Right lobe of liver (tissue), 6 donors: ENCODE measurements at regions not wholly inside any gene's neighbourhood (a gene's known extent, or its start where the extent isn't known, plus 50 kb on each side); places are given as distances from the start of the nearest gene placed in this dataset.

Source experiments
- ATAC-seq, 4 donors: fragments of 200-7000 bp; cut with Tn5 transposase; one replicate each; pipeline ENCODE4 v1.9.1; 2020; ENCODE audit warnings: mild to moderate bottlenecking in 4 of 4, moderate library complexity in 4 of 4
- DNase-seq, 3 donors: peaks; one replicate each; pipeline ENCODE4 v3.0.0-alpha.2; 2020
- H3K27ac ChIP-seq, 3 donors: fragments of 200-600 bp; one replicate each; pipeline ENCODE4 v1.8.0; 2022
- H3K27me3 ChIP-seq, 2 donors: fragments of 200-600 bp; one replicate each; pipeline ENCODE4 v1.8.0; 2022
- H3K36me3 ChIP-seq, 4 donors: fragments of 200-600 bp; sonication (generic) in 1 of 4; one replicate each; pipeline versions ENCODE4 v1.5.1 to v1.8.0; 2017 to 2022; ENCODE audit warnings: control low read depth in 1 of 4
- H3K4me1 ChIP-seq, 4 donors: fragments of 200-600 bp; sonication (generic) in 1 of 4; one replicate each; pipeline versions ENCODE4 v1.5.1 to v1.8.0; 2017 to 2022; ENCODE audit warnings: control low read depth in 1 of 4
- H3K4me3 ChIP-seq, 3 donors: fragments of 200-600 bp; one replicate each; pipeline ENCODE4 v1.8.0; 2022
- H3K9me3 ChIP-seq, 4 donors: fragments of 200-600 bp; sonication (generic) in 1 of 4; one replicate each; pipeline versions ENCODE4 v1.5.1 to v1.8.0; 2017 to 2022; ENCODE audit warnings: control low read depth in 1 of 4
- POLR2A ChIP-seq: fragments of 450-650 bp; IDR thresholded peaks from one replicate; pipeline ENCODE4 v1.6.1; 2017; ENCODE audit warnings: antibody characterized with exemption, mild to moderate bottlenecking
- whole genome bisulfite sequencing: methylation state at CpG from one replicate; pipeline ENCODE4 v1.1.6; 2018; ENCODE audit warnings: low coverage, low lambda C conversion rate; ENCODE audit not compliant: insufficient coverage; ENCODE audit errors: missing lambda C conversion rate; 5-methylcytosine and 5-hydroxymethylcytosine counted together
- intact Hi-C, 2 donors: fragments of 100-400 bp; cut with DNase I; formaldehyde crosslinking; loops; one replicate each; pipeline versions ENCODE4 v1.11.2 to v1.14.1; 2022
- TF ChIP-seq, protein P1 (sequence below), 4 donors: fragments of 200-600 bp in 3 of 4; fragments of 450-650 bp in 1 of 4; IDR thresholded peaks; one replicate each; pipeline versions ENCODE4 v1.5.1 to v1.8.0; 2016 to 2022; ENCODE audit warnings: antibody characterized with exemption in 4 of 4, mild to moderate bottlenecking in 2 of 4
- donor health status: DM: no; HTN: yes; CAD: no.
- donor health status: DM: no; HTN: no; CAD: no.
- donor health status: DM: no; HTN: no; CAD: no.
- donor health status: DM: no; HTN: yes; CAD: no.
- donor health status: DM: no; HTN: yes; CAD: no.

DNA sequence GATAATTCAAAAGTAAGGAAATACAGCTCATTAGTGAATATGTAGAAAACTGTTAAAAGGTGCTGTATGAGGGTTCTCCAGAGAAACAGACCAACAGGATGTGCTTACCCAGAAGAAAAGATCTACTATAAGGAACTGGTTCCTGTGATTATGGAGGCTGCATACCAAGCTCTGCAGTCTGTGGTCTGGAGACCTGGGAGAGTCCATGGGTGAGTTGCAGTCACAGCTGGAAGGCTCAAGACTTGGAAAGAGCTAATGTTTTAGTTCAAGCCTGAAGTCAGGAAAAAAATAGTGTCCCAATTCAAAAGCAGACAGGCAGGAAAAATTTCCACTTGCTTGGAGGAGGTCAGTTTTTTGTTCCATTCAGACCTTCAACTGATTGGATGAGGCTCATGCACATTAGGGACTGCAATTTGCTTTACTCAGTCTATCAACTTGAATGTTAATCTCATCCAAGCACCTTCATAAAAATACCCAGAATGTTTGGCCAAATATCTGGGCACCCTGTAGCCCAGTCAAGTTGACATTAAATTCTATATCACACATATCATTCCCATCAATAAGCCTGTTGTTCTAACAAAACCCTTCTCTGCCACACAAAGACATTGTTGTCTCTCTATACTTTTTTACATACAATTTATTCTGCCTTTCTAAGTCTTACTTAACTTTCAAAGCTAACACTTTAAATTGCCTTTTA, 197.9 kb upstream of the KLF6 start:
- no peak for DNase-seq
- H3K4me3 ChIP-seq, result no peak overlapping the region
- TF ChIP-seq, protein P1, sequence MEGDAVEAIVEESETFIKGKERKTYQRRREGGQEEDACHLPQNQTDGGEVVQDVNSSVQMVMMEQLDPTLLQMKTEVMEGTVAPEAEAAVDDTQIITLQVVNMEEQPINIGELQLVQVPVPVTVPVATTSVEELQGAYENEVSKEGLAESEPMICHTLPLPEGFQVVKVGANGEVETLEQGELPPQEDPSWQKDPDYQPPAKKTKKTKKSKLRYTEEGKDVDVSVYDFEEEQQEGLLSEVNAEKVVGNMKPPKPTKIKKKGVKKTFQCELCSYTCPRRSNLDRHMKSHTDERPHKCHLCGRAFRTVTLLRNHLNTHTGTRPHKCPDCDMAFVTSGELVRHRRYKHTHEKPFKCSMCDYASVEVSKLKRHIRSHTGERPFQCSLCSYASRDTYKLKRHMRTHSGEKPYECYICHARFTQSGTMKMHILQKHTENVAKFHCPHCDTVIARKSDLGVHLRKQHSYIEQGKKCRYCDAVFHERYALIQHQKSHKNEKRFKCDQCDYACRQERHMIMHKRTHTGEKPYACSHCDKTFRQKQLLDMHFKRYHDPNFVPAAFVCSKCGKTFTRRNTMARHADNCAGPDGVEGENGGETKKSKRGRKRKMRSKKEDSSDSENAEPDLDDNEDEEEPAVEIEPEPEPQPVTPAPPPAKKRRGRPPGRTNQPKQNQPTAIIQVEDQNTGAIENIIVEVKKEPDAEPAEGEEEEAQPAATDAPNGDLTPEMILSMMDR (IDR thresholded peaks at IDR 0.05), result no peak
- no peak for TF ChIP-seq POLR2A
- H3K9me3 ChIP-seq, result no peaks in the 10 kb centered on the region
- H3K27me3 ChIP-seq, result no peaks in the 10 kb centered on the region
- no peaks in the 10 kb centered on the region for H3K36me3 ChIP-seq
- intact Hi-C loops, result no loop called here
- H3K4me1 ChIP-seq, result no peaks in the 10 kb centered on the region
- no peak for ATAC-seq
- no peak overlapping the region for H3K27ac ChIP-seq

DNA sequence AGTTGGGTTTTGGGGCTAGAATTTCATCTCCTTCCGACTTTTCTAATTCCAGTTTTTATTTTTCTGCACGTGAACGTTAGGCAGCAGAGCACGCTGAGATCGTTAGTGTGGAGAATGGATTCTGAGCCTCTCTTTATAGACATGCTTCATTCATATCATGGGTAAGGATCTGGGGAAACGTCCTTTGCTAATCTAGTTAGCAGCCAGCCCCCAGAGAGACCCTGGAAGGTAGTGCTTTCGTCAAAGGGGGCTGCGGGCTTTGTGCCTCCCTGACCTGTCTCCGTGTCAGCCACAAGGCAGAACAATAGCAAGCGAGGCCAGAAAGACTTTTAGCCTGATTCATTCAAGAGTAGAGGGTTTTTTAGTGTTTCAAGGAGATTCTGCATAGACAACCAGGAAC, 196.3 kb upstream of the KLF6 start:
- ATAC-seq (no peak), DNase-seq (no peak)
- no peak overlapping the region for H3K27ac ChIP-seq
- H3K9me3 ChIP-seq, result no peaks in the 10 kb centered on the region
- H3K4me3 ChIP-seq, result no peak overlapping the region
- no peaks in the 10 kb centered on the region for H3K4me1 ChIP-seq
- H3K36me3 ChIP-seq, result no peaks in the 10 kb centered on the region
- 56% methylated on average over 10 of the region's 10 CpGs for WGBS
- no peak for TF ChIP-seq POLR2A
- TF ChIP-seq, protein P1 (IDR thresholded peaks at IDR 0.05), result no peak
- intact Hi-C loops, result no loop called here
- H3K27me3 ChIP-seq, result no peaks in the 10 kb centered on the region

DNA sequence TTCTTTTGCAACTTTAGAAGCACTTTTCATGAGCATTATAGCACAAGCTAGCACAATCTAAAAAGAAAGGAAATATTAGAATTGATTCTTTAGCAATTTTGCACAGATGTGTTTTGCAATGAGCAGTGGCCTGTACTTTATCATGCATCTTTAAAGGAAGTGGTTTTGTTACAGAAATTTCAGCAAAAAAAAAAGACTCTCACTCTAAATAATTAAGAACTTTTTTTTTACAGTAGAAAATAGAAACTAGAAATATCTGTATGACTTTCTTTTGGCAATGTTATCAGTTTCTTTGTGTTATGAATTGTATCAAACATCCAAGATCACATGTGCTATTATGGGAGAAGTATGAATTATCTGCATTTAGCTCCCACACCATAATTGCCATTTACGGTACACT, 195.7 kb upstream of the KLF6 start:
- DNase-seq, result no peak
- Histone ChIP-seq H3K36me3 (no peaks in the 10 kb centered on the region), H3K9me3 (no peaks in the 10 kb centered on the region), H3K27ac (no peak overlapping the region), H3K4me1 (no peaks in the 10 kb centered on the region), H3K4me3 (no peak overlapping the region), H3K27me3 (no peaks in the 10 kb centered on the region)
- intact Hi-C loops, result no loop called here
- ATAC-seq, result peak in 1 of 4 donors; percentile 26
- TF ChIP-seq, protein P1 (IDR thresholded peaks at IDR 0.05), result no peak
- no peak for TF ChIP-seq POLR2A
- 35% methylated on average over 1 of the region's 1 CpG for WGBS

DNA sequence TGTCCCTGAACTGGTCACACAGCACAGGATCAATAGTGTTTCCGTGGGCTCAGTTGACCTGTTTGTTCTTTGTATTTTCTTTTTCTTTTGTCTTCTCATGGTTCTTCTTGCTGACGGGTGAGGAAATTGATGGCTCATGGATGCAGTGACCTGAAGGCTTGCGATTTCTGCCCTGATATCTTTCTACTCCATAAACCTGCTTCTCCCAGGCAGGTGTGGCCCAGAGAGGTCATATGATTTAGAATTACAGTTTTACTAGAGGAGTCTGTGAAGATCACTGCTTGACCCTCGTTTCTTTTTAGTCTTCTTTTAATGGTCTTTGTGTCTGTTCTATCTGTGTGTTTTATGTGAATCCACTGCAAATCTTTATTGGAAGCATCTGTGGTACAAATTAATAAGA, 195.1 kb upstream of the KLF6 start:
- intact Hi-C loops, result no loop called here
- H3K27ac ChIP-seq, result no peak overlapping the region
- H3K27me3 ChIP-seq, result no peaks in the 10 kb centered on the region
- H3K4me3 ChIP-seq, result no peak overlapping the region
- DNase-seq (no peak), ATAC-seq (no peak)
- TF ChIP-seq, protein P1 (IDR thresholded peaks at IDR 0.05), result no peak
- TF ChIP-seq POLR2A, result no peak
- H3K9me3 ChIP-seq, result no peaks in the 10 kb centered on the region
- H3K4me1 ChIP-seq, result no peaks in the 10 kb centered on the region
- H3K36me3 ChIP-seq, result no peaks in the 10 kb centered on the region
- whole genome bisulfite sequencing, result 23% methylated on average over 4 of the region's 4 CpGs

DNA sequence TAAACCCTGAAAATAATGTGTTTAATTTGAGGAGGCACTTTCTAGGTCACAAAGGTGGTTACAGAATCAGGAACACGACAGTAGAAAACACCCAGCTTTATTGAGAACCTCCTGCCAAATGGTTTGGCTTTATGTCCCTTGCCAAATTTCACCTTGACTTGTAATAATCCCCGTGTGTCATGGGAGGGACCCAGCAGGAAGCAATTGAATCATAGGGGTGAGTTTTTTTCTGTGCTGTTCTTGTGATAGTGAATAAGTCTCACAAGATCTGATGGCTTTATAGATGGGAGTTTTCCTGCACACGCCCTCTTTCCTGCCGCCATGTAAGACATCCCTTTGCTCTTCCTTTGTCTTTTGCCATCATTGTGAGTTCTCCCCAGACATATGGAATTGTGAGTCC, 193.8 kb upstream of the KLF6 start:
- 76% methylated on average over 4 of the region's 4 CpGs for WGBS
- Histone ChIP-seq H3K27ac (no peak overlapping the region), H3K9me3 (no peaks in the 10 kb centered on the region), H3K27me3 (no peaks in the 10 kb centered on the region), H3K4me1 (no peaks in the 10 kb centered on the region), H3K36me3 (no peaks in the 10 kb centered on the region), H3K4me3 (no peak overlapping the region)
- TF ChIP-seq POLR2A, result no peak
- TF ChIP-seq, protein P1 (IDR thresholded peaks at IDR 0.05), result no peak
- no peak for ATAC-seq
- DNase-seq, result no peak
- intact Hi-C loops, result no loop called here
